HCT116 (cell line): ENCODE measurements at regions not wholly inside any gene's neighbourhood (a gene's known extent, or its start where the extent isn't known, plus 50 kb on each side); places are given as distances from the start of the nearest gene placed in this dataset.

Source experiments
- POLR2A ChIP-seq: IDR thresholded peaks from 2 replicates; pipeline ENCODE4 v1.7.0; 2011; ENCODE audit warnings: borderline replicate concordance; ENCODE audit not compliant: insufficient read depth, insufficient read length; ENCODE audit errors: extremely low read depth
- POLR2AphosphoS5 ChIP-seq: IDR thresholded peaks from 2 replicates; pipeline ENCODE4 v1.6.1; 2011; ENCODE audit warnings: mild to moderate bottlenecking, low read depth, low read length, moderate library complexity
- TF ChIP-seq, protein P1 (sequence below): IDR thresholded peaks from 2 replicates; pipeline ENCODE4 v1.6.1; 2012

DNA sequence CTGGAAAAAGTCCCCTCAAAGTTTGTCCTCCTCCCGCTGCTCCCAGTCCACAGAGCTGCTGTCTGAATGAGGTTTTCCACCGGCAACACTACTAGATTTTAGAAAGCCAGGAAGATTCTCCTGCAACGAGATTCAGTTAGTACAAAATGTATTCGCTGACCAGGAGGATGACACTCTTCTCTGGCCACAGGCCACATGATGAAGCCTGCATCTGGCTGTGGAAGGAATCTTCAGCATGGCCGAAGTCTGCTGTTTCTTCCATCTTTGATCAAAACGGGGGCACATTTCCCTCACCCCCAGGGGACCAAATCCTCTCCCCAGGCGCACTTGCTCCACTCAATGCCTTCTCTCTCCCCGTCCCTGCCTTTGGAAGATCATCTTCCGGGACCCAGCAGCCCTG lies 215.8 kb upstream of the NLRP1 start:
- no peak for TF ChIP-seq POLR2AphosphoS5
- TF ChIP-seq, protein P1, sequence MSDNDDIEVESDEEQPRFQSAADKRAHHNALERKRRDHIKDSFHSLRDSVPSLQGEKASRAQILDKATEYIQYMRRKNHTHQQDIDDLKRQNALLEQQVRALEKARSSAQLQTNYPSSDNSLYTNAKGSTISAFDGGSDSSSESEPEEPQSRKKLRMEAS, result no peak
- no peak for TF ChIP-seq POLR2A
